Astrocyte (in vitro differentiated cells and primary cell): ENCODE measurements at regions not wholly inside any gene's neighbourhood (a gene's known extent, or its start where the extent isn't known, plus 50 kb on each side); places are given as distances from the start of the nearest gene placed in this dataset.

ENCODE experiments used
- DNase-seq: peaks from one replicate; pipeline ENCODE4 v3.0.0-alpha.2; 2010; ENCODE audit warnings: low read depth
- FAIRE-seq: peaks from 2 replicates; lab custom pipeline; 2011; peaks lifted over from hg19 to GRCh38; lab: Jason Lieb, UNC
- H2AFZ ChIP-seq: 2 replicates; pipeline ENCODE4 v1.6.0; 2012; ENCODE audit warnings: low read depth, low read length, inconsistent platforms
- H3K27ac ChIP-seq: 2 replicates; pipeline ENCODE4 v1.5.1; 2011; ENCODE audit warnings: low read depth, low read length, inconsistent platforms
- H3K27me3 ChIP-seq: 2 replicates; pipeline ENCODE4 v1.6.0; 2011; ENCODE audit warnings: low read length, inconsistent platforms; ENCODE audit not compliant: insufficient read depth
- H3K36me3 ChIP-seq: 2 replicates; pipeline ENCODE4 v1.5.1; 2011; ENCODE audit warnings: low read length, inconsistent platforms; ENCODE audit not compliant: insufficient read depth
- H3K4me1 ChIP-seq: 2 replicates; pipeline ENCODE4 v1.5.1; 2011; ENCODE audit warnings: low read length, inconsistent platforms; ENCODE audit not compliant: insufficient read depth
- H3K4me2 ChIP-seq: 2 replicates; pipeline ENCODE4 v1.6.0; 2012; ENCODE audit warnings: low read length, inconsistent platforms
- H3K4me3 ChIP-seq: 2 replicates; pipeline ENCODE4 v1.5.1; 2011; ENCODE audit warnings: low read depth, mild to moderate bottlenecking, low read length, inconsistent platforms; ENCODE audit not compliant: insufficient read depth
- H3K79me2 ChIP-seq: 2 replicates; pipeline ENCODE4 v1.6.0; 2012; ENCODE audit warnings: mild to moderate bottlenecking, low read length, inconsistent platforms; ENCODE audit not compliant: insufficient read depth
- H3K9ac ChIP-seq: 2 replicates; pipeline ENCODE4 v1.6.0; 2012; ENCODE audit warnings: mild to moderate bottlenecking, low read length, inconsistent platforms
- H3K9me3 ChIP-seq: 2 replicates; pipeline ENCODE4 v1.5.1; 2012; ENCODE audit warnings: low read depth, mild to moderate bottlenecking, low read length, inconsistent platforms; ENCODE audit not compliant: insufficient read depth
- H4K20me1 ChIP-seq: 2 replicates; pipeline ENCODE4 v1.6.0; 2012; ENCODE audit warnings: low read length, inconsistent platforms; ENCODE audit not compliant: insufficient read depth
- H3K27ac Mint-ChIP-seq: one replicate; pipeline ENCODE4 v1.8.0; 2021; ENCODE audit warnings: mild to moderate bottlenecking, mixed read lengths; ENCODE audit not compliant: unreplicated experiment
- H3K27me3 Mint-ChIP-seq: one replicate; pipeline ENCODE4 v1.8.0; 2021; ENCODE audit warnings: low read depth, mixed read lengths; ENCODE audit not compliant: unreplicated experiment
- H3K36me3 Mint-ChIP-seq: one replicate; pipeline ENCODE4 v1.8.0; 2021; ENCODE audit warnings: low read depth, mixed read lengths; ENCODE audit not compliant: unreplicated experiment
- H3K4me1 Mint-ChIP-seq: one replicate; pipeline ENCODE4 v1.8.0; 2021; ENCODE audit warnings: low read depth, mixed read lengths; ENCODE audit not compliant: unreplicated experiment
- H3K4me3 Mint-ChIP-seq: one replicate; pipeline ENCODE4 v1.8.0; 2021; ENCODE audit warnings: mild to moderate bottlenecking, moderate library complexity, mixed read lengths; ENCODE audit not compliant: unreplicated experiment
- H3K9me3 Mint-ChIP-seq: one replicate; pipeline ENCODE4 v1.8.0; 2021; ENCODE audit warnings: mild to moderate bottlenecking, mixed read lengths; ENCODE audit not compliant: unreplicated experiment
- EZH2 ChIP-seq: IDR thresholded peaks from 2 replicates; pipeline ENCODE4 v1.6.1; 2012; ENCODE audit warnings: mild to moderate bottlenecking, low read length, inconsistent platforms; ENCODE audit not compliant: insufficient read depth
- TF ChIP-seq, protein P1 (sequence below): IDR thresholded peaks from 2 replicates; pipeline ENCODE4 v1.5.1; 2011; ENCODE audit warnings: low read depth, mild to moderate bottlenecking, inconsistent platforms, low read length, moderate library complexity; ENCODE audit not compliant: insufficient read depth

DNA sequence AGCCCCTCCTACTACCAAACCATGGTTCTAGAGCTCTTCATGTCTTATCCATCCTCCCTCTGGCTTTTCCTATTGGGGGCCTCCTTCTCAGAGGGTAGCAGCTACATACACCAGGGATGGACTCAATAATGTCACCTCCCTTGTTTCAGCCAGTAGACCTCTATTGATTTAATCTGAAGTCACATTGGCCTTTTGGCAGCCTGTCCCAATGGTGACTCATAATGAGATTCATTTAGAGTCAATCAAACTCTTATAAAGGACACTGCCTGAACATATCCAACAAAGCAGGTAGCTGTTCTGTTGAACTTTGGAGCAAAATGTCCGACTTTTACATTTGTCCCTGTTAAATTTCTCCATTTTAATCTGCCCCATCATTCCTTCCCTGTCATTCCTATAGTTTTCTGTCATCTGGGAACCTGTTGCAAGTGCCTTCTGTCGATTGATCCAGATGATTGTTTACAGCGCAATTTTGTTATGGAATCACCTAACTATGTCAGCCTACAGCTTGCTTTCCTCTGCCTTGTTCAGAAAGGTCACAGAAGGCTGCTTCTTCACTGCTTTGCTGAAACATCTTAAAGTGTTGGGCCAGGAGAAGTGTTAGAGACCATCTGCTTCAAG is 105.9 kb downstream of the ETS2 start:
- no peak overlapping the region for H3K4me3 Mint-ChIP-seq
- DNase-seq: no peak
- Histone ChIP-seq H3K9ac (no peak overlapping the region), H3K27ac (no peak overlapping the region), H3K9me3 (no peaks in the 10 kb centered on the region), H3K27me3 (peaks cover 10% of the 10 kb centered on the region), H3K79me2 (no peaks in the 10 kb centered on the region), H3K4me3 (no peak overlapping the region), H3K4me2 (no peak overlapping the region), H3K4me1 (peaks cover 17% of the 10 kb centered on the region), H3K36me3 (no peaks in the 10 kb centered on the region), H4K20me1 (no peaks in the 10 kb centered on the region), H2AFZ (no peak overlapping the region)
- H3K9me3 Mint-ChIP-seq: peaks cover 2% of the 10 kb centered on the region
- no peak for FAIRE-seq
- no peak for TF ChIP-seq EZH2
- TF ChIP-seq, protein P1, sequence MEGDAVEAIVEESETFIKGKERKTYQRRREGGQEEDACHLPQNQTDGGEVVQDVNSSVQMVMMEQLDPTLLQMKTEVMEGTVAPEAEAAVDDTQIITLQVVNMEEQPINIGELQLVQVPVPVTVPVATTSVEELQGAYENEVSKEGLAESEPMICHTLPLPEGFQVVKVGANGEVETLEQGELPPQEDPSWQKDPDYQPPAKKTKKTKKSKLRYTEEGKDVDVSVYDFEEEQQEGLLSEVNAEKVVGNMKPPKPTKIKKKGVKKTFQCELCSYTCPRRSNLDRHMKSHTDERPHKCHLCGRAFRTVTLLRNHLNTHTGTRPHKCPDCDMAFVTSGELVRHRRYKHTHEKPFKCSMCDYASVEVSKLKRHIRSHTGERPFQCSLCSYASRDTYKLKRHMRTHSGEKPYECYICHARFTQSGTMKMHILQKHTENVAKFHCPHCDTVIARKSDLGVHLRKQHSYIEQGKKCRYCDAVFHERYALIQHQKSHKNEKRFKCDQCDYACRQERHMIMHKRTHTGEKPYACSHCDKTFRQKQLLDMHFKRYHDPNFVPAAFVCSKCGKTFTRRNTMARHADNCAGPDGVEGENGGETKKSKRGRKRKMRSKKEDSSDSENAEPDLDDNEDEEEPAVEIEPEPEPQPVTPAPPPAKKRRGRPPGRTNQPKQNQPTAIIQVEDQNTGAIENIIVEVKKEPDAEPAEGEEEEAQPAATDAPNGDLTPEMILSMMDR: no peak
- peaks cover 24% of the 10 kb centered on the region for H3K27me3 Mint-ChIP-seq
- no peak overlapping the region for H3K27ac Mint-ChIP-seq
- no peaks in the 10 kb centered on the region for H3K36me3 Mint-ChIP-seq
- peaks cover 4% of the 10 kb centered on the region for H3K4me1 Mint-ChIP-seq

DNA sequence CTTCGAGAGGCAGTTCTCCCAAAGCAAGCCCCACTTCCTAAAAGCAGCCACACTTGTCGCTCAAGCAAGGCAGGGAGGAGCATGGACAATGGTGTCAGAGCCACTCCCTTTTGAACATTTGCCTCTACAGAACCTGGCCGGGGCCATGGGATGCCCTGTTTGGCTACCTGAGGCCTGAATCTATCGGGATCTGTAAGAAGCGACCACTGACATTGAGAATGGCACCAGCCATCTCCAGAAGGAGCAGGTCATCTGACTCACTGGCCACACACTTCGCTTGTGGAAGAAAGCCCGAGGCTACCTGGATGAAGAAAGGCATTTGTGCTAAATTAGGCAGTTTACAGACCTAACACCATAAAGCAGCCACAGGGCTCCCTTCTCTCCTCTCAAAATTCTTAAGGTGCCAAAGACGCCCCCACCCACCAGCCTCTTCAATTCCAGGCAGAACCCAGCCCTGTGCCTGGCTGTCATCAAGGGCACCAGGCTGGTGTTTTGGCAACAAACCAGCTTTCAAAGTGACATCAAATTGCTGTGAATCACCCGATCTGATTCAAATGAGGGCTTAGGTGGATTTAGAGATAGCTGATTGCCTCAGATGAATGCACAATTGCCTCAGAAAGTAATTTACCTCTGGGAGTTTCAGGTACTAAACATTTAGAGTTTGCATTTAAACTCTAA is 104.8 kb downstream of the ETS2 start:
- no peak for TF ChIP-seq EZH2
- TF ChIP-seq, protein P1: no peak
- Histone ChIP-seq H2AFZ (no peak overlapping the region), H3K9me3 (no peaks in the 10 kb centered on the region), H3K79me2 (no peaks in the 10 kb centered on the region), H3K36me3 (no peaks in the 10 kb centered on the region), H4K20me1 (no peaks in the 10 kb centered on the region), H3K27ac (no peak overlapping the region), H3K27me3 (peaks cover 2% of the 10 kb centered on the region), H3K4me2 (no peak overlapping the region), H3K9ac (no peak overlapping the region), H3K4me1 (peaks cover 17% of the 10 kb centered on the region), H3K4me3 (no peak overlapping the region)
- FAIRE-seq: no peak
- Mint-ChIP-seq H3K27ac (no peak overlapping the region), H3K4me3 (no peak overlapping the region), H3K36me3 (no peaks in the 10 kb centered on the region), H3K27me3 (peaks cover 17% of the 10 kb centered on the region), H3K4me1 (peaks cover 4% of the 10 kb centered on the region), H3K9me3 (peaks cover 2% of the 10 kb centered on the region)
- no peak for DNase-seq

DNA sequence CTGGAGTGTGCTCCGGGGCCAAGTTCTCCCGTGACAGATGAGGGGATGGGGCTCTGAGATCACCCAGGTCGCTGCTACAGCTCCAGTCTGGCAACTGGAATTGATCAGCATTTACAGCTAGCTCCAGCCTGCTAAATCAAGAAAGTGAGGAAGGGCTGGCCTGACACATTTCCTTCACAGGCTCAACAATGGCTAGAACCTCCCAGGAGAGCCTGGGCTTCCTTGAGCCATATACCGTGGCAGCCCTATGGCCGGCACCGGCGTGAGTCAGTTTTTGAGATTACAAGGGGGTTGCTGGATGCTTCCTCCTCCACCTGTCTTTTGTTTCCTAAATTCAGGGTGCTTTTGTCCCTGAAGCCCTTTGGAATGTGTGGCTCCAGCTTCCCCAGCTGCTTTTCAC is 104.2 kb downstream of the ETS2 start:
- H3K36me3 ChIP-seq: no peaks in the 10 kb centered on the region
- DNase-seq (no peak), FAIRE-seq (no peak)
- H3K4me3 Mint-ChIP-seq: no peak overlapping the region
- no peak overlapping the region for H2AFZ ChIP-seq
- H3K9me3 Mint-ChIP-seq: peaks cover 3% of the 10 kb centered on the region
- H3K27ac Mint-ChIP-seq: no peak overlapping the region
- no peak for TF ChIP-seq EZH2
- TF ChIP-seq, protein P1: no peak
- H3K27ac ChIP-seq: no peak overlapping the region
- H3K27me3 Mint-ChIP-seq: peaks cover 20% of the 10 kb centered on the region
- H4K20me1 ChIP-seq: no peaks in the 10 kb centered on the region
- peaks cover 17% of the 10 kb centered on the region for H3K4me1 ChIP-seq
- peaks cover 4% of the 10 kb centered on the region for H3K4me1 Mint-ChIP-seq
- H3K79me2 ChIP-seq: no peaks in the 10 kb centered on the region
- no peaks in the 10 kb centered on the region for H3K9me3 ChIP-seq
- H3K9ac ChIP-seq: no peak overlapping the region
- H3K27me3 ChIP-seq: no peaks in the 10 kb centered on the region
- H3K36me3 Mint-ChIP-seq: no peaks in the 10 kb centered on the region
- no peak overlapping the region for H3K4me3 ChIP-seq
- no peak overlapping the region for H3K4me2 ChIP-seq
